GM19238 (cell line): ENCODE measurements at regions not wholly inside any gene's neighbourhood (a gene's known extent, or its start where the extent isn't known, plus 50 kb on each side); places are given as distances from the start of the nearest gene placed in this dataset.
A peak's percentile ranks its signal among the peaks of the same experiment; 100 is the strongest.
"Not testable (repeated sequence)": the region's sequence is repeated elsewhere in the genome, so short reads cannot be mapped to it uniquely, and the experiment has no call there.

Source experiments
- DNase-seq: peaks from one replicate; pipeline ENCODE4 v3.0.0; 2011; ENCODE audit warnings: low spot score; ENCODE audit not compliant: insufficient read length

GRCh38 chr2:231644426-231644825 lies 51.8 kb downstream of the TEX44 start:
- no peak for DNase-seq

DNA sequence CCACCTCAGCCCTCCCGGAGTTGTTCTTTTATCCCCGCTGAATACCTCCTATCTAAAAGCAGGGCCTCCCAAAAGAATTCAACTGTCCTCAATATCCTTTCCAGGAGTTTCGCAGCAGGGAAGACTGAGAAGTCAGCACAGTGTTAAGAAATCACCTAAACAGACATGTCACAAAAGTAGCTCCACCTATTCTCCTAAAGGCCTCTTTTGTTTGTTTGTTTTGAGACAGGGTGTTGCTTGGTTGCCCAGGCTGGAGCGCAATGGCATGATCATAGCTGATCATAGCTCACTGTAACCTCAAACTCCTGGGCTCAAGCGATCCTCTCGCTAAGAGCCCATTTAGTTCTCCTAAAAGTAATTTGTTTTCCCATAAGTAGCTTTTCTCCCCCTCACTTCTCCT lies 53.8 kb downstream of the TEX44 start:
- DNase-seq: no peak

DNA sequence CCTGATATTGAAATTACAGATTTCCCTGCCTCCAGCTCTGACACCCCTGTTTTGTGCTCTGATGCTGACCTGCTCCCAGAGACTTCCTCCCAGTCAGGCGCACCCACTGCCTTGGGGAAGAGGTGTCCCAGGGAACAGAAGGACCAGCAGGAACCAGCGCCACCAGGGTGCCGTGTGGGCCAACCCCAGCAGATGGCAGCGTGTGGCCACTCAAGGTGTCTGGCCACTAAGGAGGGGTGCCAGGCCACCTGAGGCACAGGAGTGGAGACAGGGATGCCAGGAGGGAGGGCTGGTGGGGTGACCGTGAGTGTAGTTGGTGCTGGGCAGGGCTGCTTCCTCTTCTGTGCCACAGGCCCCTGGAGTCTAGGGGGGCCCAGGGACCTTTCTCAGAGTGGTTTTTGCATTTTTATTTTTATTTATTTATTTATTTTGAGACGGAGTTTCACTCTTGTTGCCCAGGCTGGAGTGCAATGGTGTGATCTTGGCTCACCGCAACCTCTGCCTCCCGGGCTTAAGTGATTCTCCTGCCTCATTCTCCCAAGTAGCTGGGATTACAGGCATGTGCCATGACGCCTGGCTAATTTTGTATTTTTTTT lies 56.0 kb downstream of the TEX44 start:
- peak; percentile 56 for DNase-seq

- DNase-seq: not testable (repeated sequence)
Measured at GRCh38 chr2:231651561-231651960, 56.8 kb upstream of the PTMA start.

GRCh38 chr2:231655488-231655887 lies 52.8 kb upstream of the PTMA start:
- no peak for DNase-seq

DNA sequence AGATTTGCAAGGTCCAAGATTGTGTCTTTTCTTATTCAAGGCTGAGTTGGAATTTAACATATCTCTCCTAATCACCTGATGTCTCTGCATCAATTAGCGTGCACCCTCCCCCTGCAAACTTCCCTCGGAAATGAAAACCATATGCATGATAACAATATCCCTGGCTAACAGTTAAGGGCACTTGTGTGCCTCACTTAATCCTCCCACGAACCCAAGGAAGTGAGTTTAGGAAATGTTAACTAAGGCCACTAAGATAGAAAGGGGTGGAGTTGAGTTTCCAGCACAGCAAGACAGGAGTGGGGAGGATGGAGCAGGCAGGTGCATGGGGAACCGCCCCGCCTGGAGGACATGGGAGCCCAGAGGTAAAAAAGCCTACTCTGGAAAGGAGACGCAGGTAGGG lies 52.4 kb upstream of the PTMA start:
- no peak for DNase-seq
